Motor neuron (in vitro differentiated cells): ENCODE measurements at regions not wholly inside any gene's neighbourhood (a gene's known extent, or its start where the extent isn't known, plus 50 kb on each side); places are given as distances from the start of the nearest gene placed in this dataset.

Source experiments
- ATAC-seq, 8 experiments: fragments of 200-7000 bp; cut with Tn5 transposase; replicated peaks in 6 of 8; 2 replicates each; pipeline ENCODE4 v1.8.0; 2021; ENCODE audit warnings: mild to moderate bottlenecking in 8 of 8, moderate library complexity in 8 of 8
- H3K27ac ChIP-seq, 2 donors: fragments of 250-450 bp; sonication (Bioruptor Pico); 2 replicates each; pipeline ENCODE4 v1.9.0; 2021; ENCODE audit warnings: antibody characterized with exemption in 2 of 2, mild to moderate bottlenecking in 2 of 2, moderate library complexity in 1 of 2
- H3K4me1 ChIP-seq, 2 donors: fragments of 250-450 bp; sonication (Bioruptor Pico); replicated peaks in 1 of 2; 2 replicates each; pipeline ENCODE4 v1.6.1; 2021; ENCODE audit warnings: antibody characterized with exemption in 2 of 2, mild to moderate bottlenecking in 2 of 2, moderate library complexity in 1 of 2
- H3K4me3 ChIP-seq, 5 donors: fragments of 250-450 bp; sonication (Bioruptor Pico); 2 replicates each; pipeline ENCODE4 v1.9.0; 2021; ENCODE audit warnings: antibody characterized with exemption in 5 of 5, mild to moderate bottlenecking in 5 of 5, moderate library complexity in 4 of 5
- WGBS, 10 experiments: fragments of 450-650 bp; shearing (Covaris generic); methylation state at CpG; one replicate each; pipeline ENCODE4 v1.0.0; 2022; 5-methylcytosine and 5-hydroxymethylcytosine counted together
- in situ Hi-C, 9 experiments: fragments of 400-800 bp; cut with MboI; loops; one replicate each; pipeline ENCODE4 v1.15.0; 2021; ENCODE audit warnings: low sequenced_read_pairs in 9 of 9, low pct_unique_long_range_greater_than_20kb in 2 of 9; ENCODE audit not compliant: unreplicated experiment in 9 of 9

DNA sequence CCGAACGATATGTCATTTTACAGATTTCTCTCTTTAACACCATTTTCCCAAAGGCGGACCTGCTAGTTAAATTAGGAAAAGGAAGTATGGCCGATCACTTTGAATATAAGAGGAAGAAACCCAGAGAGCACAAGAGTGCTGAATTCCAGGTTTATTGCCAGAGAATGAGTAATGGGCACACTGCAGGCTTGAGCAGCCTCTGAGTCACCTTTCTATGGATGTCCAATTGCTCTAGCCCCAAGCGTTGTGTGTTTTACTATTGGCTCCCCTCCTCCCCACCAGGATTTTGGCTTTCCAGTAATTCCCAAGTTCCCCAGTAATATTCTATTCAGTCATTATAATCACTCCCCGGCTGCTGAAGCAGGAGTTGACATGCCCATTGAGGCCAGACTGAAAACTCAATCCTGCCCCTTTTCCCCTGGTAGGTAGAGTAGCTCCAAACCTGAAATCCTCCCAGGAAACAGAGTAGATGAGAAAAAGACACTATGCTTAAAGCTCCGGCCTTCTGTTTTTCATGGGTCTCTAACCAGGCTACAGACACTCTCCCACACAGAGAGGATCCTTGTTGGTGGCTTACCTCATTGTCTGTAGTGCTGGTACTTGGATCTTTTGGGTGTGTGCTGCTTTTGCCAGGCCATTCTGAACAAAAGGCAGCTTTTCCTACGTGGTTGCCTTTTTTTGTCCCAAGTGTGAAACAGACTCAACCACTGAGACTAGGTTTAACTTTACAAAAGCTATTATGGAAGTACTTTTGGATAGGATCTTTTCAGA lies 704.3 kb upstream of the FLRT2 start:
- Histone ChIP-seq H3K4me3 (no peak overlapping the region), H3K4me1 (no peaks in the 10 kb centered on the region), H3K27ac (no peak overlapping the region)
- WGBS, 10 experiments, result 53 to 92% (median 81%) methylated on average over 2 to 8 of the region's 8 CpGs; no CpG with 5 or more reads in 2 of the 10 experiments
- in situ Hi-C loops, result no loop called here
- ATAC-seq, result no peak

DNA sequence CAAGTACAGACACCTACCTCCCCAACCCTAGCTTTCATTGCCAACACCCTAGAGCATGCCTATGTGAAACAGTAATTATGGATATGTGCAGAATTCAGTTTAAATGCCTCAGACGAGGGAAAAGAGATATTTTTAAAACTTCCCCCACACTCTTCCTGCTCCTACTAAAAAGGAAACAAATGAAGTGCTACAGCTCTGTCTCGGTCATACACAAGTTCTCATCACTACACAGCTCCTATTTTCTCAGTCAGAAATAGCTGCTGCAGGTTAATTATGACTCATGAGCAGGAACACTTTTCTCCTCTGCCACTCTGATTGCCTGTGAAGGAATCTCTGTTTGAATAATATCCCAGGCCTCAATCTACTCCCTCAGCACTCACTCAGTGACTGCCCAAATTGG lies 703.6 kb upstream of the FLRT2 start:
- ATAC-seq, result no peak
- in situ Hi-C loops, result no loop called here
- WGBS, 10 experiments, result 0 to 100% (median 63%) methylated on average over 1 to 2 of the region's 2 CpGs; no CpG with 5 or more reads in 1 of the 10 experiments
- Histone ChIP-seq H3K4me1 (no peaks in the 10 kb centered on the region), H3K27ac (no peak overlapping the region), H3K4me3 (no peak overlapping the region)

DNA sequence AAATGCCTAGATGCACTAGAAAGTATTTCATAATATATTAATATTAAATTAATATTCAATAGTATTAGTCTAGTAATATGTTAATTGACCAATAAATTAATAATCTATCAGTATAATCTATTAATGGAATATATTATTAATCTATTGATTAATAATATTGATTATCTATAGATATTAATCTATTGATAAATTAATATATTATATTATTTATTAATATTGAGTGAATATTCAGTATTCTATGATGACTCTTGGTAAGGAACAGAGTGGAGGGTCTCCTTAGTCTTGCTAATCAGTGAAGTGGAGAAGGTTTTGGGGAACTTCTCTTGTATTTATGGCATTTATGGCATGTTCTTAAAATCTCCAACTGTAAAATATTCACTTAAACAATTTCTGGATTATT lies 679.3 kb upstream of the FLRT2 start:
- H3K4me1 ChIP-seq, result no peaks in the 10 kb centered on the region
- in situ Hi-C loops, result no loop called here

DNA sequence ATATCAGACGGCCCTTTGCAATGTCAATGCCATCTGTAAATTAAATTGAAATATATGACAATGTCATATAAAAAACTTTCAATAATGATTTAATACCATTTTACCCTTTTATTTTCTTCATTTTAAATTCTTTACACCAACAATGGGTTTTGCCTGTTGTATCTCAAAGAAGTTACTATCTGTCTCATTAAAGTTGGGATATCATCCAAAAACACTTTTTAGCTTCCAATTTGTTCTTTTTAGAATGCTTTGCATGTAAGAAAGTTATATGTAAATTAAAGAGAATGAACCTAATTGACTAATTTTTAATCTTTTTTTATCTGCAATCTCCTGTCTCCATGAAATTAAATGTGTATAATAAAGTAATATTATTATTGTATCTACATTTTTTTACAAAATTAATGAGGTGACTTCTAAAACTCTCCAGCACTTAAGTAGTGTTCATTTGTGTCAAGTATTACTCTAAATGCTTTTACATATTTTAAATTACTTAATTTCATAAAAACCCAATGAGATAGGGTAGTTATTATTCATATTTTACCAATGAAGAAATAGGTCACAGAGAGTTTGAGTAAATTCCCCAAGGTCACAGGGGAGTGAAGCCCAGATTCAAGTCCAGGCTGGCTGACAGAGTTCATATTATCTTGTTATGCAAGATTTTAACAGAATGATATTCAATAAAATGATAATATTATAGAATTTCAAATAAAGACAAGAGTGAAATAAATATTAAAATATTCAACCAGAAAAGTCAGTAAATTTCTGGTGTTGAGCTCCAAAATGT lies 673.0 kb upstream of the FLRT2 start:
- Histone ChIP-seq H3K4me1 (no peaks in the 10 kb centered on the region), H3K27ac (no peak overlapping the region), H3K4me3 (no peak overlapping the region)
- ATAC-seq, result no peak
- 40 to 100% (median 86%) methylated on average over 1 of the region's 1 CpG; no CpG with 5 or more reads in 1 of the 10 experiments for WGBS, 10 experiments
- in situ Hi-C loops, result no loop called here

More for the DNA sequence above, 679.3 kb upstream of the FLRT2 start:
- no peak for ATAC-seq
- Histone ChIP-seq H3K4me3 (no peak overlapping the region), H3K27ac (no peak overlapping the region)

DNA sequence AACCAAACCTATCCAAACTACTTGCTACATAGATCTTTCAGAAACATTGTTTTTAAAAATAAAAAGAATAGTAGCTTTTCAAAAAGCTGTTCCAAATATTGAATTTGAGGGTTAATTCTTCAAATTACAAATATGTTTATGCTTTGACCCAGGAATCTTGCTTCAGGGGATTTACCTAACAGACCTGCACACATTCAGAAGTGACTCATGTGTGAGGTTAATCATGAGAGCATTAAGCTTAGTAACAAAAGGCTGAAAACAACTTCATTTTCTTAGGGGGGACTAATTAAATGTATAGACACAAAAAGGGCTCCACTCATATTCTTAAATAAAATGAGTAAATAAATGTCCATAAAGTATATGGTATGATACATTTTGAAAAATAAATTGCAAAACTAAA lies 672.4 kb upstream of the FLRT2 start:
- in situ Hi-C loops, result no loop called here
- ATAC-seq, result no peak
- Histone ChIP-seq H3K4me3 (no peak overlapping the region), H3K4me1 (no peaks in the 10 kb centered on the region), H3K27ac (no peak overlapping the region)

DNA sequence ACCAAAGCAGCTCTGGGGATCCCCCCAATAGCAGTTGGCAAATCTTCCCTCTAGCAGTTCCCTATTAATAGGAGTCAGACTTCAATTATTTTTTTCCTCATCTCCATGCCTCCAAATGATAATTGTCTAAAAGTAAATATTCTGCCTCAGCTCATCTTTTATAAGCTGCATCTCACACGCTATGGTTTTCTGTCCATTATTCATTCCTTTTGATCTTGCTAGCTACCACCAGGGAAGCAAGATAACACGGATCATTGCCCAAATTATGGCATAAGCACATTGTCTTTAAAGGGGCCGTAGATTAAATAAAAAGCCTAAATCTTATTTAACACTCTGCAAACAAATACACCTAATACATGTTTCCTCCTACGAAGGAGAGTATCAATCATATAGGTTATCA lies 670.8 kb upstream of the FLRT2 start:
- in situ Hi-C loops, result no loop called here
- no peak overlapping the region for H3K27ac ChIP-seq
- WGBS, 10 experiments, result 23 to 86% (median 76%) methylated on average over 2 to 4 of the region's 4 CpGs; no CpG with 5 or more reads in 1 of the 10 experiments

DNA sequence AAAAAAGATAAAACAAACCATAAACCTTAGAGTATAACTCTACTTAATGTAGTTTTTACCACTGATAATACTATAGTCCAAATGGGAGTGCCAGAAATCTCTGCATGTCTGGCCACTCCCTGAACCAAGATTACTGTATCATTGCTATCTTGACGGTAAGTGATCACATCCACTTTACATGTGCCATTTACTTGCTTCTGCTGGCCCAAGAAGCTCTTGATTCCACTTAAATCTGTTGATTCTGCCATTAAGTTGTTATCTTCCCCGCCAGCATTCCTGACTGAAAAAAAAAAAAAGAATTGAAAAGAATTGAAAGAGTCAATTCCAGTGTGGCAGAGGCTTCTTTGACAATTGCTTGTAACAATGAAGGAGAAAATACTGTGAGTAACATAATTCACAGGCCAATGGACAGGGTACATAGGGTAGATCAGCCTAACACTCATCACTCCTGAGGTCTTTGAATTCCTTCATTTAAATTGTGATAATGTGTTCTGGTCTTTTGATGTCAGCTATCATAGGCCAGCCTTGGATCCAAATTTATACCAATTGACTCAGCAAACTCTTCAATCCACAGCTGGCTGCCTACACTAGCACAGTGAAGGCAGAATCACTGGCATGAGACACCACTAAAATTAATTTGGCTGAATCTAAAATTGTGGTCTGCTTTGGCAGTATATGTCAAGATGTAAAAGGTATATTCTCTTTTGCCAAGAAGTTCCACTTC lies 665.2 kb upstream of the FLRT2 start:
- ATAC-seq, result no peak
- in situ Hi-C loops, result no loop called here
- WGBS, 10 experiments, result 40 to 92% (median 57%) methylated on average over 1 to 2 of the region's 2 CpGs; no CpG with 5 or more reads in 5 of the 10 experiments
- H3K27ac ChIP-seq, result no peak overlapping the region
- H3K4me1 ChIP-seq, result no peaks in the 10 kb centered on the region
- H3K4me3 ChIP-seq, result no peak overlapping the region

More for the DNA sequence above, 670.8 kb upstream of the FLRT2 start:
- H3K4me1 ChIP-seq, result no peaks in the 10 kb centered on the region
- H3K4me3 ChIP-seq, result no peak overlapping the region
- no peak for ATAC-seq

DNA sequence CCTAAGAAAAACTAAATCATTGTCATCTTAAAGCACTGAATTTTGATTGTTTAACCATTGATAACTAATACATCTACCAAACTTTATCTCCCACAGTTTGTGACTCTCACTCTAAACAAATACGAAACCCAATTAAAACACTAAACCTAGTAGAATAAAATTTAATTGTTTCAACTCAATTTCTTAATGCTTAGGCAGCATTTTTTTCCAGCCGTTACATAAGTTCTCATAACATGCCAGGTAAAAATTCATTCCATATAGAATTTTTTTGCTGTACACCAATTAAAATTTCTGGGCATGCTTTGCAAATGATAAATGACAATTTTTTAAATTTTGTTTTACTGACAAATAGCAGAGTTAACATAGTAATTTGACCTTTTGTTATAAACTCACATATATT lies 658.2 kb upstream of the FLRT2 start:
- 68 to 100% (median 83%) methylated on average over 1 to 2 of the region's 2 CpGs; no CpG with 5 or more reads in 2 of the 10 experiments for WGBS, 10 experiments
- no peak overlapping the region for H3K4me3 ChIP-seq
- no peak for ATAC-seq
- in situ Hi-C loops, result no loop called here
- peaks cover 0 to 3% of the 10 kb centered on the region in 2 donors for H3K4me1 ChIP-seq
- H3K27ac ChIP-seq, result no peak overlapping the region

DNA sequence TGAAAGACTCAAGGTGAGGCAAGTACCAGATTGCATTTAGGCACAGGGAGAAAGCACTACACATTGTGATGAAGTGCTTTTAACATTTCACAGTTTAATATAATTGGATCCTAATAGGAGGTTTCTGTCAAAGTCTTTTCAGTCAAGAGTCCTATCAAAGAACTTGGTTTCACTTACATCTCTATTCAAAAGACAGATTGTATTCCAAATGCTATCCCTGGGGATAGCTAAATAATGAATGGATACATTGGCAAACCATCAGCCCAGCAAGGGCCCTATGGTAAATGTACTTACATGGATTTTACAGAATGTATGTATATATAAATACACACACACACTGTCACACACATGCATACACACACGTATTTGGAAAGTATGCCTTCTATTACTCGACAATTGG lies 655.5 kb upstream of the FLRT2 start:
- 20 to 90% (median 35%) methylated on average over 1 to 2 of the region's 2 CpGs; no CpG with 5 or more reads in 5 of the 10 experiments for WGBS, 10 experiments
- Histone ChIP-seq H3K4me1 (peaks cover 0 to 3% of the 10 kb centered on the region in 2 donors), H3K4me3 (no peak overlapping the region), H3K27ac (no peak overlapping the region)
- in situ Hi-C loops, result no loop called here
- ATAC-seq, result no peak

DNA sequence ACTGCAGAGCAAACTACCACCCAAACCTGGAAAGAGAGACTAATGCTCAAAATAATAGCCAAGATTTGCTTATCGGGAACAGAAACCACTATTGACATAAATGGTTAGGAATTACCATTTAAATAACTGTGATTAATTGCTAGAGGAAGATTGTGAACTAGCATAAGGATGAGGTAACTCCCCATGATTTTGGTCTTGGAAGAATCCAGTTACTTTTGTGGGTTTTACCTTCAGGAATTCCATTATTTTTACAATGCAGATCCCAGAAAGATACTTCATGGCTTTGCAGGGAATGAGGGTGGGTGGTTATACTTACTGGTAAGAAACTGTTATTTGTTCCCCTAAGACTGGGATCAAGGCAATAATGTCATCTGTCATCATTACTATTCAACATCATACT lies 652.9 kb upstream of the FLRT2 start:
- no peak overlapping the region for H3K27ac ChIP-seq
- ATAC-seq, result no peak
- H3K4me1 ChIP-seq, result peaks cover 0 to 3% of the 10 kb centered on the region in 2 donors
- no peak overlapping the region for H3K4me3 ChIP-seq
- WGBS, 10 experiments, result 0 to 100% (median 56%) methylated on average over 1 of the region's 1 CpG; no CpG with 5 or more reads in 6 of the 10 experiments
- in situ Hi-C loops, result no loop called here

DNA sequence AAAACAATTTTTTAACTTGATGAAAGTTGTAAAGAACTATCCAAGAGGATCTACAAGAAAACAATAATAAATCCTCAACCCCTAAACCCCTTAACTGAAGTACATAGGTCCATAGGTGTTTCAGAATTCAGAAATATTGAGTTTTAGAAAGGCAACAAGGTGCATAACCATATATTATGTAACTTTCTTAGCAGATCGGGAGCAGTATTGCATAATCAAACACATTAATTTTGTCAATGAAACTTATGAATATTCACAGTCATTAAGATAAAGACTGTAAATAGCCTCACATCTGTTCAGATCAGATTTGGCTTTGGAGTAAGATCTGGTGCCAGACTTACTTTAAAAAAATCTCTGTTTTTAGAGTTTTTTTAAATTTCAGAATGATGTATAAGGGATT lies 647.1 kb upstream of the FLRT2 start:
- ATAC-seq, result no peak
- H3K4me1 ChIP-seq, result no peaks in the 10 kb centered on the region
- WGBS, 10 experiments, result 8 to 100% (median 94%) methylated on average over 1 of the region's 1 CpG; no CpG with 5 or more reads in 2 of the 10 experiments

DNA sequence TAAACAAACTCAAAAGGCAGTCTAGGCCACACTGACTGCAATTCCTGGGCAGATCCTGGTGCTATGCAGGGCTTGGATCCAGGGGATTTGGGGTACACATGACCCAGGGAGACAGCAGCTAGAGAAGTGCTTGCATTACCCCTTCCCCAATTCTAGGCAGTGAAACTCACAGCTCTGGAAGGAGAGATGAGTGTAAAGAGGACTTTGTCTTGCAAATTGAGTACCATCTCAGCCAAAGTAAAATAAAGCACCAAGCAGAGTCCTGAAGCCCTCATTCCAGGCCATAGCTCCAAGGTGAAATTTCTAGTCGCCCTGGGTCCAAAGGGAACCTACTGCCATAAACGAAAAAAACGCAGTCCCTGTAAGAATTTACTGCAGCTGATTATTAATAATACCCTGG lies 644.9 kb upstream of the FLRT2 start:
- no peaks in the 10 kb centered on the region for H3K4me1 ChIP-seq
- WGBS, 10 experiments, result 8 to 90% (median 75%) methylated on average over 2 to 3 of the region's 3 CpGs; no CpG with 5 or more reads in 5 of the 10 experiments
- H3K4me3 ChIP-seq, result no peak overlapping the region
- H3K27ac ChIP-seq, result no peak overlapping the region
- no peak for ATAC-seq
- in situ Hi-C loops, result no loop called here

More for the DNA sequence above, 647.1 kb upstream of the FLRT2 start:
- in situ Hi-C loops, result no loop called here
- Histone ChIP-seq H3K27ac (no peak overlapping the region), H3K4me3 (no peak overlapping the region)

DNA sequence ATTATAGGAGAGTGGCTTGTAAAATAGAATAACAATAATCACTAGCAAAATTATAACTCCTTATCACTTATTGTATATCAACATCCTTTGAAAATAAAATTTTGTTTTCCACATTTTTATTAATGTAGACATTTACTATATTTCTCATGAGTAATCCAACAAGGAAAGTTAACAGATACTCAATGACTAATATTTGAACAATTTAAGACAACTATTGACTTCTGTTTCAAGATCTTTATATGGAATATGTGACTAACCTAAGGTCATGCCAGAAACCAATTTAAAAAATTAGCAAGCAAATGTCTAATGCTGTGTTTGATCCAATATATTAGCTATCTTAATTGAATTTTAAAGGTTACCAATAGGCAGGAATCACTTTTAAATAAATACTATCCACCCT lies 638.5 kb upstream of the FLRT2 start:
- no peak overlapping the region for H3K27ac ChIP-seq
- no peaks in the 10 kb centered on the region for H3K4me1 ChIP-seq
- no peak overlapping the region for H3K4me3 ChIP-seq
- in situ Hi-C loops, result no loop called here
- ATAC-seq, result no peak
